ENCODE measurements at regions not wholly inside any gene's neighbourhood (a gene's known extent, or its start where the extent isn't known, plus 50 kb on each side); places are given as distances from the start of the nearest gene placed in this dataset.

- intact Hi-C loops (cut with DNase I) = no loop called here
- 88 to 93% (median 89%) methylated on average over 2 of the region's 2 CpGs for WGBS, 3 donors
- TF ChIP-seq, protein P1, sequence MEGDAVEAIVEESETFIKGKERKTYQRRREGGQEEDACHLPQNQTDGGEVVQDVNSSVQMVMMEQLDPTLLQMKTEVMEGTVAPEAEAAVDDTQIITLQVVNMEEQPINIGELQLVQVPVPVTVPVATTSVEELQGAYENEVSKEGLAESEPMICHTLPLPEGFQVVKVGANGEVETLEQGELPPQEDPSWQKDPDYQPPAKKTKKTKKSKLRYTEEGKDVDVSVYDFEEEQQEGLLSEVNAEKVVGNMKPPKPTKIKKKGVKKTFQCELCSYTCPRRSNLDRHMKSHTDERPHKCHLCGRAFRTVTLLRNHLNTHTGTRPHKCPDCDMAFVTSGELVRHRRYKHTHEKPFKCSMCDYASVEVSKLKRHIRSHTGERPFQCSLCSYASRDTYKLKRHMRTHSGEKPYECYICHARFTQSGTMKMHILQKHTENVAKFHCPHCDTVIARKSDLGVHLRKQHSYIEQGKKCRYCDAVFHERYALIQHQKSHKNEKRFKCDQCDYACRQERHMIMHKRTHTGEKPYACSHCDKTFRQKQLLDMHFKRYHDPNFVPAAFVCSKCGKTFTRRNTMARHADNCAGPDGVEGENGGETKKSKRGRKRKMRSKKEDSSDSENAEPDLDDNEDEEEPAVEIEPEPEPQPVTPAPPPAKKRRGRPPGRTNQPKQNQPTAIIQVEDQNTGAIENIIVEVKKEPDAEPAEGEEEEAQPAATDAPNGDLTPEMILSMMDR (IDR thresholded peaks at IDR 0.05) = no peak
- no peak for TF ChIP-seq POLR2A (IDR thresholded peaks at IDR 0.05)
- TF ChIP-seq EP300 (IDR thresholded peaks at IDR 0.05) = no peak
- H3K4me3 ChIP-seq = no peak overlapping the region
- DNase-seq = no peak
- no peaks in the 10 kb centered on the region for H3K9me3 ChIP-seq
- no peaks in the 10 kb centered on the region for H3K27me3 ChIP-seq
- H3K27ac ChIP-seq = no peak overlapping the region
- H3K4me1 ChIP-seq (ENCODE audit: insufficient read depth) = no peaks in the 10 kb centered on the region
- H3K36me3 ChIP-seq = no peaks in the 10 kb centered on the region
Measured at GRCh38 chr2:45320956-45321355, 290.1 kb downstream of the SRBD1 start.

DNA sequence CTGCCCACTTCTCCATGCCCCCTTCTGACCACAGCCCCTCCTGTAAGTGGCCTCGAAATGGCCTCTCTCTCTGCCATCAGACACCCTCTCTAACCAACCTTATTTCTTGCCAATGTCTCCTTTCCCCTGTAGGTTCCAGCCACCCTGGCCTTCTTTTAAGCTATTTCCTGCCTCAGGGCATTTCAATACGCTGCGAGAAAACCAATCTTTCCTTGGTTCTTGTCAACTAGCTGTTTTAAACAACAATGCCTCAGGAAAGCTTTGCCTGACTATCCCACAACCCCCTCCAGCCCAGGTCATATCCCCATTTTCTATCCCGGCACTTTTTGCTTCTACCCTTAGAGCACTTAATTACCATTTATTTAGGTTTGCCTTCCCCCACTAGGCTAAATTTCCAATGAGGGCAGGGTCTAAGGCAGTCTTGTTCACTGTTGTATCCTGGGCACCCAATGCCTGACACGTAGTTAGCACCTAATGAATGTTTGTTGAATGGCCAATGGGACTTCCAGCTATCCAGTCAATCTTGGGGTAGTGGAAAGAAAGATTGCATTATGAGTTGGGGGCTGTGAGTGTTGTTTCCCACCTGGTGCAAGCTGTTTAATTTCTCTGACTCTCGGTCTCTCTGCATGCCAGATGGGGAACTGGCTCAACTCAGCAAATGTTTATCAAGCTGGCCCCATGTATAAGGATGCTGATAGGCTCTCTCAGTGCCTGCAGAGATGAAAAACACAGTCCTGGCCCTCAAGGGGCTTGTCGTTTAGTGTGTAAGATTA, 291.2 kb downstream of the SRBD1 start:
- TF ChIP-seq EP300 (IDR thresholded peaks at IDR 0.05) (no peak), POLR2A (IDR thresholded peaks at IDR 0.05) (no peak)
- TF ChIP-seq, protein P1 (IDR thresholded peaks at IDR 0.05) = no peak
- Histone ChIP-seq H3K9me3 (no peaks in the 10 kb centered on the region), H3K4me3 (no peak overlapping the region), H3K36me3 (no peaks in the 10 kb centered on the region), H3K27me3 (no peaks in the 10 kb centered on the region), H3K27ac (no peak overlapping the region), H3K4me1 (ENCODE audit: insufficient read depth) (no peaks in the 10 kb centered on the region)
- no peak for DNase-seq
- intact Hi-C loops (cut with DNase I) = no loop called here
- WGBS, 3 donors = 83 to 86% (median 83%) methylated on average over 7 of the region's 7 CpGs

- intact Hi-C loops (cut with DNase I) = no loop called here
- DNase-seq = no peak
- Histone ChIP-seq H3K27ac (no peak overlapping the region), H3K9me3 (no peaks in the 10 kb centered on the region), H3K36me3 (no peaks in the 10 kb centered on the region), H3K4me1 (ENCODE audit: insufficient read depth) (no peaks in the 10 kb centered on the region), H3K4me3 (no peak overlapping the region), H3K27me3 (no peaks in the 10 kb centered on the region)
- WGBS, 3 donors = 80 to 87% (median 83%) methylated on average over 4 of the region's 4 CpGs
- TF ChIP-seq POLR2A (IDR thresholded peaks at IDR 0.05) (no peak), EP300 (IDR thresholded peaks at IDR 0.05) (no peak)
- TF ChIP-seq, protein P1 (IDR thresholded peaks at IDR 0.05) = no peak
Measured at GRCh38 chr2:45318686-45319085, 292.4 kb downstream of the SRBD1 start.

- H3K36me3 ChIP-seq = no peaks in the 10 kb centered on the region
- 78 to 80% (median 79%) methylated on average over 10 of the region's 10 CpGs for WGBS, 3 donors
Measured at GRCh38 chr2:45316576-45317338, 294.3 kb downstream of the SRBD1 start.

More at GRCh38 chr2:45316576-45317338, 294.3 kb downstream of the SRBD1 start:
- no peaks in the 10 kb centered on the region for H3K9me3 ChIP-seq
- H3K4me1 ChIP-seq (ENCODE audit: insufficient read depth) = no peaks in the 10 kb centered on the region
- H3K4me3 ChIP-seq = no peak overlapping the region
- intact Hi-C loops (cut with DNase I) = no loop called here
- H3K27me3 ChIP-seq = no peaks in the 10 kb centered on the region
- no peak overlapping the region for H3K27ac ChIP-seq
- no peak for DNase-seq
- TF ChIP-seq EP300 (IDR thresholded peaks at IDR 0.05) (no peak), POLR2A (IDR thresholded peaks at IDR 0.05) (no peak)
- TF ChIP-seq, protein P1 (IDR thresholded peaks at IDR 0.05) = no peak

Data from ovary (tissue), 7 donors.